K562 (cell line): ENCODE measurements at regions not wholly inside any gene's neighbourhood (a gene's known extent, or its start where the extent isn't known, plus 50 kb on each side); places are given as distances from the start of the nearest gene placed in this dataset.

Experiments
- BDP1 ChIP-seq: IDR thresholded peaks from 3 replicates; pipeline ENCODE4 v1.6.1; 2011; ENCODE audit not compliant: insufficient read length, insufficient read depth
- CCNT2 ChIP-seq: IDR thresholded peaks from 2 replicates; pipeline ENCODE4 v1.6.1; 2011; ENCODE audit warnings: borderline replicate concordance, low read depth, mild to moderate bottlenecking, moderate library complexity, mixed read lengths, low read length; ENCODE audit not compliant: insufficient read length; ENCODE audit errors: extremely low read depth
- E2F1 ChIP-seq: sonication (generic); formaldehyde crosslinking; IDR thresholded peaks from 2 replicates; pipeline ENCODE4 v1.8.1; 2023; ENCODE audit warnings: mild to moderate bottlenecking, missing genetic modification reagents, moderate library complexity
- ELK1 ChIP-seq: sonication (generic); formaldehyde crosslinking; IDR thresholded peaks from 2 replicates; pipeline ENCODE4 v1.8.1; 2022; ENCODE audit warnings: missing genetic modification reagents
- SMAD4 ChIP-seq: fragments of 250-450 bp; sonication (Bioruptor Pico); conservative IDR thresholded peaks from 2 replicates; pipeline ENCODE4 v1.8.0; 2021; ENCODE audit warnings: inconsistent platforms, mild to moderate bottlenecking, moderate library complexity
- TFAM ChIP-seq: fragments of 250-450 bp; sonication (Bioruptor Pico); conservative IDR thresholded peaks from 2 replicates; pipeline ENCODE4 v1.5.0; 2021; ENCODE audit warnings: mild to moderate bottlenecking, moderate library complexity
- TFAP4 ChIP-seq: sonication (generic); formaldehyde crosslinking; IDR thresholded peaks from 2 replicates; pipeline ENCODE4 v1.8.0; 2022; ENCODE audit warnings: missing genetic modification reagents, mild to moderate bottlenecking, moderate library complexity, borderline replicate concordance
- ZBTB17 ChIP-seq: fragments of 450-650 bp; formaldehyde crosslinking; IDR thresholded peaks from 2 replicates; pipeline ENCODE4 v1.4.0; 2020; ENCODE audit warnings: mild to moderate bottlenecking
- ZNF589 ChIP-seq: fragments of 200-800 bp; sonication (Bioruptor generic); IDR thresholded peaks from 2 replicates; pipeline ENCODE4 v1.6.1; 2016; ENCODE audit warnings: low read depth, missing genetic modification characterization, missing compliant biosample characterization

- no peak for TF ChIP-seq E2F1 (CRISPR knock-in tag)
- no peak for TF ChIP-seq ZBTB17
- no peak for TF ChIP-seq CCNT2
- no peak for TF ChIP-seq TFAM (CRISPR knock-in tag)
- no peak for TF ChIP-seq ELK1 (CRISPR knock-in tag)
- TF ChIP-seq TFAP4, result no peak
- TF ChIP-seq SMAD4, result no peak
- no peak for TF ChIP-seq BDP1
- TF ChIP-seq ZNF589 (CRISPR knock-in tag), result no peak
Measured at GRCh38 chr6:50998905-50999304, 180.2 kb downstream of the TFAP2B start (continued).
